ENCODE measurements at regions not wholly inside any gene's neighbourhood (a gene's known extent, or its start where the extent isn't known, plus 50 kb on each side); places are given as distances from the start of the nearest gene placed in this dataset.
A peak's percentile ranks its signal among the peaks of the same experiment; 100 is the strongest.

DNA sequence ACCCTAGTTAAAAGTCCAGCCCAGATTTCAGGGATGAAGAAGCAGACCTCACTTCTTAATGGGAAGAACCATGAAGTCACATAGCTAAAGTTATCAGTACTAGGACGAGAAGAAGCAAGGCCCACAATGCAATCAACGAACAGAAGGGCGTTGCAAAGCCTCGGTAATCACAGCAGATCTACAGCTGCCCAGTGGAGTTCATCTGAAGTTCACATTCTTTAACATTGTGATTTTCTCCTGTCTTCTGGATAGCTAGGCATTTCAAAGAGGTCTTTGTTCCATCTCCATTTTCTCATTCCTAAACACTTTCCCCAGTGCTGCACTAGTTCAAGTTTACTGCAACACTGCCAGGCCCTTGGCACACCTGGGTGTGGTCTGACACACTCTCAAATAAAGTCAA, 226.7 kb upstream of the N4BP1 start:
- in situ Hi-C loops (cut with HindIII; ENCODE audit: low pct_unique_long_range_greater_than_20kb, low sequenced_read_pairs) = no loop called here
- H3K27ac ChIP-seq (ENCODE audit: low read length) = no peak overlapping the region
- no TSS peak for BruUV-seq (replicated peaks)
- CTCF ChIA-PET = no interaction called here
- no peaks in the 10 kb centered on the region for H3K27me3 ChIP-seq (ENCODE audit: control insufficient read depth, insufficient read depth, low read length)
- no peaks in the 10 kb centered on the region for H3K4me1 ChIP-seq (ENCODE audit: control insufficient read depth, insufficient read depth, low read length)
- no peak for DNase-seq (ENCODE audit: low read depth, low spot score)
- POLR2A ChIA-PET = no interaction called here
- TF ChIP-seq, protein P1, sequence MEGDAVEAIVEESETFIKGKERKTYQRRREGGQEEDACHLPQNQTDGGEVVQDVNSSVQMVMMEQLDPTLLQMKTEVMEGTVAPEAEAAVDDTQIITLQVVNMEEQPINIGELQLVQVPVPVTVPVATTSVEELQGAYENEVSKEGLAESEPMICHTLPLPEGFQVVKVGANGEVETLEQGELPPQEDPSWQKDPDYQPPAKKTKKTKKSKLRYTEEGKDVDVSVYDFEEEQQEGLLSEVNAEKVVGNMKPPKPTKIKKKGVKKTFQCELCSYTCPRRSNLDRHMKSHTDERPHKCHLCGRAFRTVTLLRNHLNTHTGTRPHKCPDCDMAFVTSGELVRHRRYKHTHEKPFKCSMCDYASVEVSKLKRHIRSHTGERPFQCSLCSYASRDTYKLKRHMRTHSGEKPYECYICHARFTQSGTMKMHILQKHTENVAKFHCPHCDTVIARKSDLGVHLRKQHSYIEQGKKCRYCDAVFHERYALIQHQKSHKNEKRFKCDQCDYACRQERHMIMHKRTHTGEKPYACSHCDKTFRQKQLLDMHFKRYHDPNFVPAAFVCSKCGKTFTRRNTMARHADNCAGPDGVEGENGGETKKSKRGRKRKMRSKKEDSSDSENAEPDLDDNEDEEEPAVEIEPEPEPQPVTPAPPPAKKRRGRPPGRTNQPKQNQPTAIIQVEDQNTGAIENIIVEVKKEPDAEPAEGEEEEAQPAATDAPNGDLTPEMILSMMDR (IDR thresholded peaks at IDR 0.05) = no peak
- TF ChIP-seq TCF7L2 (IDR thresholded peaks at IDR 0.05; ENCODE audit: low read depth, low read length) (no peak), POLR2AphosphoS5 (IDR thresholded peaks at IDR 0.05; ENCODE audit: low read depth, low read length) (no peak), SIN3A (IDR thresholded peaks at IDR 0.05; ENCODE audit: borderline replicate concordance, insufficient read depth, low read depth, low read length) (no peak)
- TF ChIP-seq, protein P2, sequence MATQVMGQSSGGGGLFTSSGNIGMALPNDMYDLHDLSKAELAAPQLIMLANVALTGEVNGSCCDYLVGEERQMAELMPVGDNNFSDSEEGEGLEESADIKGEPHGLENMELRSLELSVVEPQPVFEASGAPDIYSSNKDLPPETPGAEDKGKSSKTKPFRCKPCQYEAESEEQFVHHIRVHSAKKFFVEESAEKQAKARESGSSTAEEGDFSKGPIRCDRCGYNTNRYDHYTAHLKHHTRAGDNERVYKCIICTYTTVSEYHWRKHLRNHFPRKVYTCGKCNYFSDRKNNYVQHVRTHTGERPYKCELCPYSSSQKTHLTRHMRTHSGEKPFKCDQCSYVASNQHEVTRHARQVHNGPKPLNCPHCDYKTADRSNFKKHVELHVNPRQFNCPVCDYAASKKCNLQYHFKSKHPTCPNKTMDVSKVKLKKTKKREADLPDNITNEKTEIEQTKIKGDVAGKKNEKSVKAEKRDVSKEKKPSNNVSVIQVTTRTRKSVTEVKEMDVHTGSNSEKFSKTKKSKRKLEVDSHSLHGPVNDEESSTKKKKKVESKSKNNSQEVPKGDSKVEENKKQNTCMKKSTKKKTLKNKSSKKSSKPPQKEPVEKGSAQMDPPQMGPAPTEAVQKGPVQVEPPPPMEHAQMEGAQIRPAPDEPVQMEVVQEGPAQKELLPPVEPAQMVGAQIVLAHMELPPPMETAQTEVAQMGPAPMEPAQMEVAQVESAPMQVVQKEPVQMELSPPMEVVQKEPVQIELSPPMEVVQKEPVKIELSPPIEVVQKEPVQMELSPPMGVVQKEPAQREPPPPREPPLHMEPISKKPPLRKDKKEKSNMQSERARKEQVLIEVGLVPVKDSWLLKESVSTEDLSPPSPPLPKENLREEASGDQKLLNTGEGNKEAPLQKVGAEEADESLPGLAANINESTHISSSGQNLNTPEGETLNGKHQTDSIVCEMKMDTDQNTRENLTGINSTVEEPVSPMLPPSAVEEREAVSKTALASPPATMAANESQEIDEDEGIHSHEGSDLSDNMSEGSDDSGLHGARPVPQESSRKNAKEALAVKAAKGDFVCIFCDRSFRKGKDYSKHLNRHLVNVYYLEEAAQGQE (IDR thresholded peaks at IDR 0.05; ENCODE audit: insufficient read depth in 1 of 2, low read depth in 2 of 2, low read length in 1 of 2) = no peak
- no peaks in the 10 kb centered on the region for H3K36me3 ChIP-seq (ENCODE audit: control insufficient read depth, insufficient read depth, low read length)
- intact Hi-C loops (cut with micrococcal nuclease; ENCODE audit: unreplicated experiment) = no loop called here
- H3K4me3 ChIP-seq (ENCODE audit: low read depth in 2 of 2, low read length in 2 of 2) = no peak overlapping the region
- no peaks in the 10 kb centered on the region for H3K9me3 ChIP-seq (ENCODE audit: control insufficient read depth, insufficient read depth, low read depth, low read length)
- ATAC-seq = no peak

DNA sequence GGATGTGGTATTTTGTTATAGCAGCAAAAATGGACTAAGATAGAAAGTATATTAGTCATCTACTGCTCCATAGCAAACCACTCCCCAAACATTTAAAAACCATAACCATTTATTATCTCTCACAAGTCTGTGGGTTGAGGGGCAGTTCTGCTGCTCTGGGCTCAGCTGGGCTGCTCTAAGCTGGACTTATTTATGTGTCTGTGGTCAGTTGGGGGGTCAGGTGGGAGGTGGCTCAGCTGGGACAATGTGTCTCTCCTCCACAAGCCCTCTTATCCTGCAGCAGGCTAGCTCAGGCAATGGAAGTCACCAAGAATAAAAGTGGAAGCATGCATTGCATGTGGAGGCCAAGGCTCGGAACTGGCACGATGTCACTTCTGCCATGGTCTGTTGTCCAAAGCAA, 226.1 kb upstream of the N4BP1 start:
- no TSS peak for BruUV-seq (replicated peaks)
- TF ChIP-seq POLR2AphosphoS5 (IDR thresholded peaks at IDR 0.05; ENCODE audit: low read depth, low read length) = no peak
- no peaks in the 10 kb centered on the region for H3K9me3 ChIP-seq (ENCODE audit: control insufficient read depth, insufficient read depth, low read depth, low read length)
- DNase-seq (ENCODE audit: low read depth, low spot score) (no peak), ATAC-seq (no peak)
- ChIA-PET CTCF (no interaction called here), POLR2A (no interaction called here)
- intact Hi-C loops (cut with micrococcal nuclease; ENCODE audit: unreplicated experiment) (no loop called here), in situ Hi-C loops (cut with HindIII; ENCODE audit: low pct_unique_long_range_greater_than_20kb, low sequenced_read_pairs) (no loop called here)
- H3K36me3 ChIP-seq (ENCODE audit: control insufficient read depth, insufficient read depth, low read length) = no peaks in the 10 kb centered on the region
- H3K27me3 ChIP-seq (ENCODE audit: control insufficient read depth, insufficient read depth, low read length) = no peaks in the 10 kb centered on the region
- H3K4me1 ChIP-seq (ENCODE audit: control insufficient read depth, insufficient read depth, low read length) = no peaks in the 10 kb centered on the region
- H3K27ac ChIP-seq (ENCODE audit: low read length) = no peak overlapping the region
- H3K4me3 ChIP-seq (ENCODE audit: low read depth in 2 of 2, low read length in 2 of 2) = no peak overlapping the region

DNA sequence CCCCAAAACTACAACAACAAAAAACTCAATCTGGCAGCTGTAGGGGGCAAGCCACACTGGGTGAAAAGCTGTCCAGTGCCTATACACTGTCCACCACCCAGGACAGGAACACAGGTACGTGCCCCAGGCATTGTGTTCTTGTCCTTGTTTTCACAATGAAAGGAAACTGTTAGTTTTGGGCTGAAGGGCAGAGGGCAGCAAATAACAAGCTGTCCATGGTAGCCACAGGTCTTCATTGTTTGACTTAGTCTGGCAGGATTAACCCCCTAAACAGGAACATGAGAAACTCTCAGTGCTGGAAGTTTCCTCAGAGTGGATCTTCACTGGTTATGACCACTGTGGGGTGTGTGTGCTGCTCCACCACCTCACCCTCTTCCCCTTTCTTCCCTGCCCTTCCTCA, 224.6 kb upstream of the N4BP1 start:
- intact Hi-C loops (cut with micrococcal nuclease; ENCODE audit: unreplicated experiment) = no loop called here
- no peak for ATAC-seq

More for the DNA sequence above, 224.6 kb upstream of the N4BP1 start:
- Histone ChIP-seq H3K4me3 (ENCODE audit: low read depth in 2 of 2, low read length in 2 of 2) (no peak overlapping the region), H3K27me3 (ENCODE audit: control insufficient read depth, insufficient read depth, low read length) (no peaks in the 10 kb centered on the region), H3K36me3 (ENCODE audit: control insufficient read depth, insufficient read depth, low read length) (no peaks in the 10 kb centered on the region), H3K4me1 (ENCODE audit: control insufficient read depth, insufficient read depth, low read length) (no peaks in the 10 kb centered on the region), H3K9me3 (ENCODE audit: control insufficient read depth, insufficient read depth, low read depth, low read length) (no peaks in the 10 kb centered on the region), H3K27ac (ENCODE audit: low read length) (no peak overlapping the region)
- DNase-seq (ENCODE audit: low read depth, low spot score) = no peak
- TF ChIP-seq SIN3A (IDR thresholded peaks at IDR 0.05; ENCODE audit: borderline replicate concordance, insufficient read depth, low read depth, low read length) = no peak
- TF ChIP-seq, protein P1 (IDR thresholded peaks at IDR 0.05) = 0 out of 2 replicates have a peak, but pooled peaks have one; percentile 20
- ChIA-PET POLR2A (no interaction called here), CTCF (no interaction called here)
- in situ Hi-C loops (cut with HindIII; ENCODE audit: low pct_unique_long_range_greater_than_20kb, low sequenced_read_pairs) = no loop called here
- BruUV-seq (replicated peaks) = no TSS peak

All from Panc1 (cell line).